PC-9 (cell line): ENCODE measurements at regions not wholly inside any gene's neighbourhood (a gene's known extent, or its start where the extent isn't known, plus 50 kb on each side); places are given as distances from the start of the nearest gene placed in this dataset.
A peak's percentile ranks its signal among the peaks of the same experiment; 100 is the strongest.
"Not testable (repeated sequence)": the region's sequence is repeated elsewhere in the genome, so short reads cannot be mapped to it uniquely, and the experiment has no call there.

Source experiments
- BruUV-seq: library from RNA; stranded (reverse); fragments of 400-500 nt; replicated peaks from 2 replicates; lab custom pipeline; 2021; lab: Mats Ljungman, UMichigan
- CTCF ChIA-PET: fragments of 300-600 bp; sonication (Branson Sonifier 250); formaldehyde crosslinking; loops from one replicate; lab custom pipeline; 2022; ENCODE audit warnings: antibody characterized with exemption; lab: Charles Lee
- POLR2A ChIA-PET: fragments of 300-600 bp; sonication (Branson Sonifier 250); formaldehyde crosslinking; loops from one replicate; lab custom pipeline; 2022; ENCODE audit warnings: antibody characterized with exemption; ENCODE audit not compliant: unreplicated experiment; lab: Charles Lee
- DNase-seq, 2 experiments: peaks; one replicate each; pipeline versions ENCODE4 v3.0.0 to v3.0.0-alpha.2; 2015 to 2022; ENCODE audit warnings: mixed read lengths in 1 of 2
- H2AFZ ChIP-seq: fragments of 200-600 bp; sonication (generic); 2 replicates; pipeline ENCODE4 v1.8.1; 2017; ENCODE audit warnings: antibody characterized with exemption
- H3F3A ChIP-seq: fragments of 200-600 bp; sonication (generic); 2 replicates; pipeline ENCODE4 v1.8.1; 2017; ENCODE audit warnings: antibody characterized with exemption, mild to moderate bottlenecking, low read depth; ENCODE audit not compliant: insufficient read depth
- H3K27ac ChIP-seq: fragments of 200-600 bp; sonication (generic); 2 replicates; pipeline ENCODE4 v1.6.1; 2016; ENCODE audit warnings: mixed run types
- H3K27me3 ChIP-seq: fragments of 200-600 bp; sonication (generic); 2 replicates; pipeline ENCODE4 v1.6.1; 2016; ENCODE audit warnings: low read depth, mixed run types; ENCODE audit not compliant: insufficient read depth
- H3K36me3 ChIP-seq: fragments of 200-600 bp; sonication (generic); 2 replicates; pipeline ENCODE4 v1.6.1; 2016; ENCODE audit warnings: low read depth, mixed run types
- H3K4me1 ChIP-seq: fragments of 200-600 bp; sonication (generic); replicated peaks from 2 replicates; pipeline ENCODE4 v1.6.1; 2016; ENCODE audit warnings: mixed run types; ENCODE audit not compliant: insufficient read depth
- H3K4me2 ChIP-seq: fragments of 200-600 bp; sonication (generic); 2 replicates; pipeline ENCODE4 v1.6.1; 2017; ENCODE audit warnings: mixed run types
- H3K4me3 ChIP-seq: fragments of 200-600 bp; sonication (generic); 2 replicates; pipeline ENCODE4 v1.6.1; 2016; ENCODE audit warnings: mixed run types
- H3K79me2 ChIP-seq: fragments of 200-600 bp; sonication (generic); 2 replicates; pipeline ENCODE4 v1.6.1; 2017; ENCODE audit warnings: low read depth, mixed run types
- H3K9me2 ChIP-seq: fragments of 200-600 bp; sonication (generic); 2 replicates; pipeline ENCODE4 v1.8.1; 2017; ENCODE audit warnings: mild to moderate bottlenecking; ENCODE audit not compliant: insufficient read depth
- H3K9me3 ChIP-seq: fragments of 200-600 bp; sonication (generic); 2 replicates; pipeline ENCODE4 v1.8.1; 2016; ENCODE audit warnings: low read depth; ENCODE audit not compliant: insufficient read depth
- H4K20me1 ChIP-seq: fragments of 200-600 bp; sonication (generic); 2 replicates; pipeline ENCODE4 v1.8.1; 2017; ENCODE audit not compliant: insufficient read depth
- CTCF ChIP-seq: fragments of 200-600 bp; sonication (generic); conservative IDR thresholded peaks from 2 replicates; pipeline ENCODE4 v1.6.1; 2017; ENCODE audit warnings: mixed run types, antibody characterized with exemption, mild to moderate bottlenecking, moderate library complexity
- EZH2 ChIP-seq: fragments of 200-600 bp; sonication (generic); IDR thresholded peaks from 2 replicates; pipeline ENCODE4 v1.8.0; 2017; ENCODE audit warnings: antibody characterized with exemption, low read depth
- intact Hi-C: fragments of 100-400 bp; cut with micrococcal nuclease; formaldehyde crosslinking; loops from one replicate; pipeline ENCODE4 v1.10.0; 2022; ENCODE audit not compliant: unreplicated experiment

GRCh38 chr6:154933181-154933827 is 61.8 kb upstream of the TIAM2 start:
- Histone ChIP-seq H3K9me3 (no peaks in the 10 kb centered on the region), H3F3A (peaks cover 12% of the 10 kb centered on the region; the same call in 1 of the 2 replicates), H4K20me1 (no peaks in the 10 kb centered on the region), H3K79me2 (no peaks in the 10 kb centered on the region), H3K4me2 (peak overlapping the region; percentile 10), H3K36me3 (no peaks in the 10 kb centered on the region), H3K4me3 (no peak overlapping the region), H3K9me2 (no peaks in the 10 kb centered on the region), H3K27me3 (no peaks in the 10 kb centered on the region), H2AFZ (no peak overlapping the region), H3K4me1 (peaks cover 24% of the 10 kb centered on the region), H3K27ac (peak overlapping the region; percentile 5; the same call in 1 of the 2 replicates)
- ChIA-PET POLR2A (no interaction called here), CTCF (no interaction called here)
- BruUV-seq, result no TSS peak
- intact Hi-C loops, result loop anchor here (5.0 kb wide), 1 partner anchor 64 kb away; the partner anchor contains the start of gene TIAM2
- no peak for DNase-seq
- no peak for TF ChIP-seq EZH2
- TF ChIP-seq CTCF, result no peak

- H3K9me3 ChIP-seq, result no peaks in the 10 kb centered on the region
- H3K79me2 ChIP-seq, result no peaks in the 10 kb centered on the region
- no peaks in the 10 kb centered on the region for H3K9me2 ChIP-seq
- no peaks in the 10 kb centered on the region for H3K27me3 ChIP-seq
- H3F3A ChIP-seq, result no peaks in the 10 kb centered on the region
- H3K4me2 ChIP-seq, result no peak overlapping the region
- H3K4me1 ChIP-seq, result peaks cover 10% of the 10 kb centered on the region
- no peak overlapping the region for H3K4me3 ChIP-seq
- POLR2A ChIA-PET, result no interaction called here
- TF ChIP-seq CTCF (no peak), EZH2 (no peak)
- no peak overlapping the region for H2AFZ ChIP-seq
- BruUV-seq, result no TSS peak
- CTCF ChIA-PET, result no interaction called here
- no peak overlapping the region for H3K27ac ChIP-seq
- DNase-seq, result no peak
- H3K36me3 ChIP-seq, result no peaks in the 10 kb centered on the region
- no peaks in the 10 kb centered on the region for H4K20me1 ChIP-seq
- intact Hi-C loops, result no loop called here
Measured at GRCh38 chr6:154937306-154938220, 57.6 kb upstream of the TIAM2 start.

- no peak for DNase-seq
- H3K79me2 ChIP-seq, result no peaks in the 10 kb centered on the region
- TF ChIP-seq EZH2 (no peak), CTCF (no peak)
- H3K9me2 ChIP-seq, result no peaks in the 10 kb centered on the region
- ChIA-PET CTCF (no interaction called here), POLR2A (no interaction called here)
- peaks cover 4% of the 10 kb centered on the region for H3K4me1 ChIP-seq
- H2AFZ ChIP-seq, result no peak overlapping the region
- no peaks in the 10 kb centered on the region for H3K36me3 ChIP-seq
- H3K4me3 ChIP-seq, result no peak overlapping the region
- no peaks in the 10 kb centered on the region for H3K9me3 ChIP-seq
- no peak overlapping the region for H3K4me2 ChIP-seq
- no TSS peak for BruUV-seq
- H3K27ac ChIP-seq, result no peak overlapping the region
- no peaks in the 10 kb centered on the region for H3F3A ChIP-seq
- H4K20me1 ChIP-seq, result no peaks in the 10 kb centered on the region
- intact Hi-C loops, result no loop called here
- H3K27me3 ChIP-seq, result no peaks in the 10 kb centered on the region
Measured at GRCh38 chr6:154938221-154938580, 56.9 kb upstream of the TIAM2 start.

- DNase-seq, CTCF ChIA-PET, H3K36me3 ChIP-seq, intact Hi-C loops, H3K79me2 ChIP-seq, H3K9me2 ChIP-seq, H3K4me2 ChIP-seq, H3K27me3 ChIP-seq, H3K4me3 ChIP-seq, POLR2A ChIA-PET, H3F3A ChIP-seq, BruUV-seq, H4K20me1 ChIP-seq, H3K27ac ChIP-seq, H2AFZ ChIP-seq, H3K4me1 ChIP-seq, H3K9me3 ChIP-seq: not testable (repeated sequence)
Measured at GRCh38 chr6:154938727-154939285, 56.3 kb upstream of the TIAM2 start.
